GM21529 (cell line): ENCODE measurements at regions not wholly inside any gene's neighbourhood (a gene's known extent, or its start where the extent isn't known, plus 50 kb on each side); places are given as distances from the start of the nearest gene placed in this dataset.
"Not testable (repeated sequence)": the region's sequence is repeated elsewhere in the genome, so short reads cannot be mapped to it uniquely, and the experiment has no call there.

ENCODE experiments used
- ATAC-seq: cut with Tn5 transposase; IDR thresholded peaks from one replicate; pipeline ENCODE4 v1.9.1; 2021; ENCODE audit not compliant: unreplicated experiment

- not testable (repeated sequence) for ATAC-seq
Observed at GRCh38 chr6:168795611-168796010, 354.6 kb downstream of the SMOC2 start.

GRCh38 chr6:168794491-168794890 is 353.5 kb downstream of the SMOC2 start:
- no peak for ATAC-seq

DNA sequence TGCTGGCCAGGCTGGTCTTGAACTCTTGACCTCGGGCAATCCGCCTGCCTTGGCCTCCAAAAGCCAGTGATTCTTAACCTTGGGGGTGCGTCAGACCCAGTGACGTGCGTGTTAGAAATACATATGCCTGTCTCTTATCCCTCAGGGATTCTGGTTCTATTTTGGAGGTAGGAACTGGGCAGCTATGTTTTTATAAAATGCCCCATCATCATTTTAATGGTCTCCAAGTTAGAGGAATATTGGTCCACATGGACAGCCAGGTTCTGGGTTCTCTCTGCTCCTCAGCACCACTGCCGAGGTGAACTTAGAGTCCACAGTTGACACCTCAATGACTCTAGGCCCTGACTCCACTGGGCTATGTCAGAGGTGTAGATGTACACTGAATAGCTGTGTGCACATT is 352.7 kb downstream of the SMOC2 start:
- no peak for ATAC-seq

GRCh38 chr6:168791917-168792316 is 350.9 kb downstream of the SMOC2 start:
- ATAC-seq, result no peak

DNA sequence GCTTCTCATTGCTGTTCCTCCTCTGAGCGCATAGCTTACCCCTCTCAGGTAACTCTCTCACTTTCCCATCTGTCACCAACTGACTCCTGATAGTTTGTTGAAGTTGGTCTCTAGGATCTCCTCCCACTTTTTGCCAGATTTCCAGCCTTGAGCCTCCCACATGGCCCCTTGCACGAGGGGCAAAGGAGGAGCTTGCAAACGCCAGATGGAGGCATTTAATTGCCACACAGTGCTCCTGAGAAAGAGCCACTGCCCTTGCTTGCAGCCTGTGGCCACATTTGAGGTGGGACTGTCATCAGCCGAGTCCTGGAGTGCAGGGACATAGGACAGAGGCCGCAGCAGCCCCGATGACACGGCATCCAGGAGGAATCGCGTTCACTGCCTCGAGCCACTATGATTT is 348.7 kb downstream of the SMOC2 start:
- ATAC-seq, result no peak

DNA sequence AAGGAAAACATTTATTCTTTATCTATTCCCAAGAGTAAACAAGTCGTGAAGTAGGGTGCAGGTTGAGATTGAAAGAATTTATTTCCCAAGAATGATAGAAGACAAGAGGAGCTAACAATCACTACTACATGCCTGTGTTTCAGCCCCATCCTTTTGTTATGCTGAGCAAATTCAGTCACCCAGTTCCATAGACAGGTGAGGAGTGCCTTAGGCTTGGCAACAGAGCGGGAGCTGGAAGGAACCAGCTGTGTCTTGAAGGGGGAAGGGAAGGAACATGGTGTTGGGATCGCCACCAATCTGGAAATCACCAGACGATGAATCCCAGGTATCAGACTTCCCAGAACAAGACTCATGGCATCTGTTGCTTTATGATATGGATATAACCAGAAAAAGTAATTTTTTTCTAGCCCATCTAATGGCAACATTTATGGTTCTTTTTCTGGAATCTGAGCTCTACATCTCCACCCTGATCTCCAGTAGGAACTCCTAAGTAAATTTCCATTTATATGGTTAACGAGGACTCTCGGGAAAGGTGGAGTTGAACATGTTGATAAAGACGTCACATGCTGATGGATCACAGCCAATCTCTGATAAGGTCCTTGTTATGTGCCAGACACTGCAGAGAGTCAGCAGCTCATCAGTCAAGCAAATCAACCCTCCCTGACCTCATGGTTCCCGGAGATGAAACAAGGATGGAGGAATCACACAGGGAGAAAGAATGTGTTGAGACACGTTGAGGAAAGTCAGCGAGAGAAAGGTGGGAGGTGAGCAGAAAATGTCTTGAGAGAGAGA is 344.9 kb downstream of the SMOC2 start:
- no peak for ATAC-seq

DNA sequence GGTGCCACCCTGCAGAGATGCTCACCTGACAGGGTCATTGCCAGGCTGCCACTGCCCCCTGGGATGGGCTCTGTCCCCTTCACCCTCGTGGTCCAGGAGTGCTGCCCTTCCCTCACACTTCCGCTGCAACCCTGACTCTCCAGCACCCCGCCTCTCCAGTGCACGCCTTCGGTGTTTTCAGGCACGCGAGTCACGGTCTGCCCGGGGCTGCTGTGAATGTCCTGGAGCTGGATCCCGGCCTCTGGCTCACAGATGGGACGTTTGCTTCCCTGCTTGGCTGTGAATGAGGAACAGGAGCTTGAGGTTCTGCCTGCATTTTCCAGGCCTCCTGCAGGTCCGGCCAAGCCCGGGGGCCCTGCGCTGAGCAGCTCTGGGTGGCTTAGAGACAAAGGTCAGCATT is 343.4 kb downstream of the SMOC2 start:
- ATAC-seq, result no peak

DNA sequence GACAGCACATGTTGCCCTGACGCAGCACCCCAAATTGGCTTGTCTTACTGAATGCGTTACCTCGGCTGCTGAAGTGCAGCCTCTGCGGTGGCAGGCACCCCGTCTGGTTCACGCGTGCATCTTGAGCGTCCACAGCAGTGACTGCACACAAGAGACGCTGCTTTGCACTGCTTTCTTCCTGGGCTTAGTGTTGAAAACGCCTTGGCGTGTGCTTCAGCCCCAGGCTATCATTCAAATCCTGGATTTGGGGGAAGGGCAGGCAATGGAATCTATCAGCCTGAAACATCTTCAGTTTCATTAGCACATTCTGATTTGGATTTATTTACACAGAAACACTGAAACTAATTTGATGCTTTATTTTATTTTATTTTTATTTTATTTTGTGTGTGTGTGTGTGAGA is 342.7 kb downstream of the SMOC2 start:
- no peak for ATAC-seq

GRCh38 chr6:168782187-168782751 is 341.3 kb downstream of the SMOC2 start:
- ATAC-seq, result no peak

GRCh38 chr6:168778201-168778600 is 337.2 kb downstream of the SMOC2 start:
- ATAC-seq, result no peak

DNA sequence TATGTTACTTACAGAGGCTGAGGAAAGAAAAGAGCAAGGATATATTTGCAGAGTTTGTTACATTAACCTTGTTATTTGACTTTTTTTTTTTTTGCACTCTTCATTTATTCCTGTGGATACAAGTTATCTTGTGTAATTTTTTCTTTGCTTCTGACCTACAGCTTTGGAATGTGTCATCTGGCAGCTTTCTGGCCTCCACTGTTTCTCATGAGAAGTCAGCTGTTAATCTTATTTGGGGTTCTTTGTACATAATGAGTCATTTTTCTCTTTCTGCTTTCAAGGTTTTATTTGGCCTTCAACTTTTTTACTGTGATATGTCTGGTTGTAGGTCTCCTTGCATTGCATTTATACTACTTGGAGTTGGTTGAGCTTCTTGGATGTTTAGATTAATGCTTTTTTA is 333.4 kb downstream of the SMOC2 start:
- no peak for ATAC-seq

- ATAC-seq, result no peak
Observed at GRCh38 chr6:168773788-168774187, 332.8 kb downstream of the SMOC2 start.

GRCh38 chr6:168765752-168766151 is 324.8 kb downstream of the SMOC2 start:
- ATAC-seq, result no peak

GRCh38 chr6:168756009-168756634 is 315.1 kb downstream of the SMOC2 start:
- no peak for ATAC-seq

DNA sequence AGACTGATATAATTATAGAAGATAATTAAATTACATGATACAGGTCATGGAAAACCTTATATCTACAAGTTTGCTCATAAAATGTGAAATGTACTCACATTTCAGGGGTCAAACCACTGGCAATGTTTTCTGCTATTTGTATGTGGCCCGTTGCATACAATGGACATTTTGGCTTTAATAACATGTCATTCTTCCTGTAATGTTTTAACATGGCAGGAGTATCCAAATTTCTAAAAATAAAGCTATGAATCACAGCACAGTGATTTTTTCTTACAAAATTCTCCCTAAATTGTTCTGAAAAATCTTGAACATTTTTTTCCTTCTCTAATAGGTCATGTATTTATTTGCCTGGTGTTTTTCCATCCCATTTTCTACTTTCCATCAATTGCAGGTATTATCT is 305.7 kb downstream of the SMOC2 start:
- ATAC-seq, result no peak

DNA sequence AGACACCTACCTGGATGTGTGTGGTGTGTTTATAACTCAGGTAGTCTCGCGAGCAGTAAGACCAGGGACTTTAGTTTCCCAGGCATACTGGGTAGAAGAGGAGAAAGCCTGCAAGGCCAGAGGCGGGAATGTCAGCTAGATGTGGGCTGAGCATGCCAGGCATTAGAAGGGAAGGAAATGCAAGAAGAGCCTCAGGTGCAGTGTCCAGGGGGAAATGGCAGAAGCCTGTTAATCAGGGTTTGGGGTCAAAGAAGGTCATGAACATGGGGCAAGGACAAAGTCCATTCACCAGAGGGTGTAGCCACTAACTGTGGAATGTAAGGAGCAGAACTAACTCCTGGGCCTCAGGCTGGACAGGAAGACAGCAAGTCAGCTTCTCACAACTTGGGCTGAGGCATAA is 305.0 kb downstream of the SMOC2 start:
- ATAC-seq, result no peak

- ATAC-seq, result no peak
Observed at GRCh38 chr6:168744861-168745260, 303.9 kb downstream of the SMOC2 start.

DNA sequence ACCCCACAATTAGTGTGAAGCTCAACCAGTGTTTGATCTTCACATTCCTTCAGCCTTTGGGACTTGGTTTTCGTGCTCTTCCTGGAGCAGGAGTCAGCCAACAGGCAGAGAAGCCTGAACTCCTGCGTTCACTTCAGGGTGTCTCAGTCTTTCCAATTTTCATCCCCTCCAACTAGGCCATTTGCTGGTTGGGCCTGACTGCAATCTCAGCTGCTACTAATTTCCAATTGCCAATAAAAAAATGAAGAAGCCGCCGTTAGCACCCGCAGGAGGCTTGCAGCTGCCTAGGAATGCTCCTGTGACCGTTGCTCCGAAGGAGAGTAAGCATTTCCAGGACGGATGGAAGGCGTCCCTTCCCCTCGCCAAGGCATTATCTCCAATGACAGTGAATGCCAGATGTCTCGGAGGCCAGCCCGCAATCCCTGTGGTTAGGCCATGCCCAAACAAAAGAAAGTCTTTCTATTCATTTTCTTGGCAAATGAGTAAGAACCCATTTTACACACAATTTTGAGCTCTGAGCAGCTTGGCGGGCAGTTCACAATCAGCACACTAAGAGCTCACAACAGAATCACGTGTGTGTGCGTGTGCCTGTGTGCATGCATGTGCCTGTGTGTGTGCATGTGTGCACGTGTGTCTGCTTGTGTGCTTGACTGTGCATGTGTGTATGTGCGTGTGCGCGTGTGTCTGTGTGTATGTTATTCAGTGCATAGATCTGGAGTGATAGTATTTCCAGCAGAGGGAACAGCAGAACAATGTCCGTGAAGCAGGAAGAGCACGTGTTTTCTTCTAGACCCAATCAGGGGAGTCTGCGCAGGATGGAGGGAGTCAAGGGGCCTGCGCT is 301.2 kb downstream of the SMOC2 start:
- ATAC-seq, result no peak

- ATAC-seq, result no peak
Observed at GRCh38 chr6:168741305-168741704, 300.3 kb downstream of the SMOC2 start.

DNA sequence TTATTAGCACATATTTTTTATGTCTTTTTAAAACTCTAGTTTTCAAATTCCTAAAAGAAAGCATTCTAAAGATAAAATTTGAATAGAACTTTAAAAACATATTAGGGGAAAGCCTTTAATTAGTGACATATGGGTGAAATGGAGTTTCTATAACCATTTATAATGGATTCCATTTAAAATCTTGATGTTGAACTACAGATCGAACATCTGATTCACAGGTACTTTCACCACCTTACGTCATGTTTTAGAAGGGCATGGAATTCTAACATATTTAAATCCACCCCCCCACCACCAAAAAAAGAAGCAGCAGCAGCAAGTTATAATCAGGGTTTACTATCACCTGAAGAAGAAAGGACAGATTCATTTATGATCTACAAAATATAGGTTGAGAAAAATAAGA is 298.4 kb downstream of the SMOC2 start:
- no peak for ATAC-seq

GRCh38 chr6:168737481-168737880 is 296.5 kb downstream of the SMOC2 start:
- no peak for ATAC-seq

- ATAC-seq, result no peak
Observed at GRCh38 chr6:168737014-168737413, 296.0 kb downstream of the SMOC2 start.
